ENCODE measurements at regions not wholly inside any gene's neighbourhood (a gene's known extent, or its start where the extent isn't known, plus 50 kb on each side); places are given as distances from the start of the nearest gene placed in this dataset.

GRCh38 chr7:41478187-41478586 is 224.7 kb downstream of the INHBA start:
- Histone ChIP-seq H4K20me1 (ENCODE audit: insufficient read depth, low read length, poor library complexity, severe bottlenecking) (no peaks in the 10 kb centered on the region), H3K9me3 (ENCODE audit: insufficient read depth, low read depth, low read length) (no peaks in the 10 kb centered on the region), H3K79me2 (ENCODE audit: insufficient read depth, low read length) (no peaks in the 10 kb centered on the region), H2AFZ (ENCODE audit: low read length) (no peak overlapping the region), H3F3A (ENCODE audit: low read depth) (no peaks in the 10 kb centered on the region), H3K9ac (ENCODE audit: low read depth, low read length, poor library complexity, severe bottlenecking) (no peak overlapping the region), H3K27me3 (ENCODE audit: insufficient read depth, low read length, poor library complexity, severe bottlenecking) (no peaks in the 10 kb centered on the region), H3K4me1 (ENCODE audit: insufficient read depth, low read length, poor library complexity, severe bottlenecking) (no peaks in the 10 kb centered on the region), H3K4me3 (ENCODE audit: low read length, poor library complexity, severe bottlenecking) (no peak overlapping the region), H3K9me2 (replicated peaks; ENCODE audit: low read depth, low read length) (no peaks in the 10 kb centered on the region), H3K4me2 (ENCODE audit: low read depth, low read length, poor library complexity, severe bottlenecking) (no peak overlapping the region), H3K36me3 (ENCODE audit: insufficient read depth, low read length) (no peaks in the 10 kb centered on the region)
- TF ChIP-seq EZH2phosphoT487 (IDR thresholded peaks at IDR 0.05; ENCODE audit: borderline replicate concordance): no peak
- no peak for TF ChIP-seq CTCF (conservative IDR thresholded peaks at IDR 0.05; ENCODE audit: low read length)

GRCh38 chr7:41476460-41476803 is 226.5 kb downstream of the INHBA start:
- TF ChIP-seq EZH2phosphoT487 (IDR thresholded peaks at IDR 0.05; ENCODE audit: borderline replicate concordance): no peak
- TF ChIP-seq CTCF (conservative IDR thresholded peaks at IDR 0.05; ENCODE audit: low read length): no peak
- H3K4me3 ChIP-seq (ENCODE audit: low read length, poor library complexity, severe bottlenecking): no peak overlapping the region

GRCh38 chr7:41475801-41476459 is 227.0 kb downstream of the INHBA start:
- Histone ChIP-seq H3K9me2 (replicated peaks; ENCODE audit: low read depth, low read length) (no peaks in the 10 kb centered on the region), H3K4me2 (ENCODE audit: low read depth, low read length, poor library complexity, severe bottlenecking) (no peak overlapping the region), H3K9ac (ENCODE audit: low read depth, low read length, poor library complexity, severe bottlenecking) (no peak overlapping the region), H4K20me1 (ENCODE audit: insufficient read depth, low read length, poor library complexity, severe bottlenecking) (no peaks in the 10 kb centered on the region), H3K27me3 (ENCODE audit: insufficient read depth, low read length, poor library complexity, severe bottlenecking) (no peaks in the 10 kb centered on the region), H3K36me3 (ENCODE audit: insufficient read depth, low read length) (no peaks in the 10 kb centered on the region), H3K4me3 (ENCODE audit: low read length, poor library complexity, severe bottlenecking) (no peak overlapping the region), H3K79me2 (ENCODE audit: insufficient read depth, low read length) (no peaks in the 10 kb centered on the region), H3K4me1 (ENCODE audit: insufficient read depth, low read length, poor library complexity, severe bottlenecking) (no peaks in the 10 kb centered on the region), H2AFZ (ENCODE audit: low read length) (no peak overlapping the region), H3K9me3 (ENCODE audit: insufficient read depth, low read depth, low read length) (no peaks in the 10 kb centered on the region), H3F3A (ENCODE audit: low read depth) (no peaks in the 10 kb centered on the region)
- TF ChIP-seq CTCF (conservative IDR thresholded peaks at IDR 0.05; ENCODE audit: low read length) (no peak), EZH2phosphoT487 (IDR thresholded peaks at IDR 0.05; ENCODE audit: borderline replicate concordance) (no peak)

More at GRCh38 chr7:41476460-41476803, 226.5 kb downstream of the INHBA start:
- no peaks in the 10 kb centered on the region for H3F3A ChIP-seq (ENCODE audit: low read depth)
- no peak overlapping the region for H2AFZ ChIP-seq (ENCODE audit: low read length)
- no peaks in the 10 kb centered on the region for H3K4me1 ChIP-seq (ENCODE audit: insufficient read depth, low read length, poor library complexity, severe bottlenecking)
- no peaks in the 10 kb centered on the region for H3K9me2 ChIP-seq (replicated peaks; ENCODE audit: low read depth, low read length)
- no peaks in the 10 kb centered on the region for H3K36me3 ChIP-seq (ENCODE audit: insufficient read depth, low read length)
- H3K9me3 ChIP-seq (ENCODE audit: insufficient read depth, low read depth, low read length): no peaks in the 10 kb centered on the region
- no peaks in the 10 kb centered on the region for H4K20me1 ChIP-seq (ENCODE audit: insufficient read depth, low read length, poor library complexity, severe bottlenecking)
- H3K79me2 ChIP-seq (ENCODE audit: insufficient read depth, low read length): no peaks in the 10 kb centered on the region
- H3K9ac ChIP-seq (ENCODE audit: low read depth, low read length, poor library complexity, severe bottlenecking): no peak overlapping the region
- H3K27me3 ChIP-seq (ENCODE audit: insufficient read depth, low read length, poor library complexity, severe bottlenecking): no peaks in the 10 kb centered on the region
- no peak overlapping the region for H3K4me2 ChIP-seq (ENCODE audit: low read depth, low read length, poor library complexity, severe bottlenecking)
